Esophagus muscularis mucosa (tissue), 4 donors: ENCODE measurements at regions not wholly inside any gene's neighbourhood (a gene's known extent, or its start where the extent isn't known, plus 50 kb on each side); places are given as distances from the start of the nearest gene placed in this dataset.

Experiments used
- DNase-seq: peaks from one replicate; pipeline ENCODE4 v3.0.0-alpha.2; 2017; ENCODE audit errors: extremely low spot score
- H3K27ac ChIP-seq, 4 donors: fragments of 200-600 bp; sonication (generic); replicated peaks in 1 of 4; 1 replicate in 3 of 4; 2 replicates in 1 of 4; pipeline ENCODE4 v1.5.1; 2016 to 2019; ENCODE audit warnings: mild to moderate bottlenecking in 1 of 4
- H3K27me3 ChIP-seq, 4 donors: fragments of 200-600 bp; sonication (generic); one replicate each; pipeline versions ENCODE4 v1.5.1 to v1.6.0; 2016 to 2019
- H3K36me3 ChIP-seq, 4 donors: fragments of 200-600 bp; sonication (generic); one replicate each; pipeline ENCODE4 v1.5.1; 2016 to 2019
- H3K4me1 ChIP-seq, 4 donors: fragments of 200-600 bp; sonication (generic); one replicate each; pipeline ENCODE4 v1.5.1; 2016 to 2019
- H3K4me3 ChIP-seq, 4 donors: fragments of 200-600 bp; sonication (generic); 1 replicate in 2 of 4; 2 replicates in 2 of 4; pipeline ENCODE4 v1.5.1; 2016 to 2019; ENCODE audit warnings: mild to moderate bottlenecking in 4 of 4, moderate library complexity in 1 of 4
- H3K9me3 ChIP-seq, 4 donors: fragments of 200-600 bp; sonication (generic); 1 replicate in 3 of 4; 2 replicates in 1 of 4; pipeline ENCODE4 v1.5.1; 2016 to 2019
- EP300 ChIP-seq: sonication (generic); formaldehyde crosslinking; IDR thresholded peaks from one replicate; pipeline ENCODE4 v1.6.1; 2017; ENCODE audit warnings: antibody characterized with exemption
- POLR2A ChIP-seq: fragments of 450-650 bp; IDR thresholded peaks from one replicate; pipeline ENCODE4 v1.6.1; 2017; ENCODE audit warnings: antibody characterized with exemption, moderate library complexity, mild to moderate bottlenecking, low read depth
- POLR2AphosphoS5 ChIP-seq, 2 donors: sonication (generic); formaldehyde crosslinking; IDR thresholded peaks; one replicate each; pipeline ENCODE4 v1.6.1; 2017; ENCODE audit warnings: antibody characterized with exemption in 2 of 2
- WGBS: methylation state at CpG from one replicate; pipeline ENCODE4 v1.1.5; 2018; 5-methylcytosine and 5-hydroxymethylcytosine counted together
- intact Hi-C: fragments of 100-400 bp; cut with DNase I; formaldehyde crosslinking; loops from one replicate; pipeline ENCODE4 v1.15.1; 2023
- TF ChIP-seq, protein P1 (sequence below), 3 experiments: fragments of 200-600 bp in 2 of 3; fragments of 450-650 bp in 1 of 3; sonication (generic) in 2 of 3; IDR thresholded peaks; one replicate each; pipeline ENCODE4 v1.5.1; 2017 to 2019; ENCODE audit warnings: antibody characterized with exemption in 3 of 3, mild to moderate bottlenecking in 2 of 3, moderate library complexity in 1 of 3

DNA sequence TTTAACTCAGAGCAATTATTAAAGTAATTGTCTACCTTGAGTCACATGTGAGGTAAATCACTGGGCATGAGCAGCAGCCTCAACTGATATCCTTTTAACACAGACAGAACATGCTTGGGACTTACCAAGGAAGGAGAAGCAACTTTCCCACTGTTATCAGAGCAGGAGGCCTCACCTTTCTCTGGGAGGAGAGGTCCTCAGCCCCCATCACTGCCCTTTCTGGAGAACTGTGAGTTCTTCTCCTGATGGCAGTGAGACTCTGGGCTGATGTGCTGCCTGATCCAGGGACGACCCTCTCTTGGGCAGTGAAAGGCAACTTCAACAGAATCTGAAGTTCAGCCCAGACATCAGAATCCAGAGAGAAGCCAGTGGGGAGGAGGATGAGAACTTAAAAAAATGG is 343.4 kb upstream of the IRX1 start:
- no peaks in the 10 kb centered on the region for H3K4me1 ChIP-seq

DNA sequence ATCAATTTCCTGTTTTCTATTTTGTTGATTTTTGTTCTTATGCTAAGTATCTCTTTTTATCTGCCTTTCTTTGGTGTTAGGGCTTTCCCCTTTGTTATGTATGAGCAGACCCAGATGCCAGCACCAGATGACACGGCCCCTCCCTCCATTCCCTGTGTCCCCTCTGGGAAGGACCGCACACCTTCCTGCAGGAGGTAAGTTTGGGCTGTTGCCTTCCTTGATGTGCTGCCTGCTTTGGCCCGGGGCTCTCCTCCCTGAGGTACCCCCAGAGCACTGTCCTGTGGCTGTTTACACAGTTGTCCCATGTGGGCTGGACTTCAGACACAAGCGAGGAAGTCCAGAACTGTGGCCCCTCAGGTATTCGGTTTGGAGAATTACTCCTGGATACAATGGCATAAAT is 343.8 kb upstream of the IRX1 start:
- TF ChIP-seq, protein P1, sequence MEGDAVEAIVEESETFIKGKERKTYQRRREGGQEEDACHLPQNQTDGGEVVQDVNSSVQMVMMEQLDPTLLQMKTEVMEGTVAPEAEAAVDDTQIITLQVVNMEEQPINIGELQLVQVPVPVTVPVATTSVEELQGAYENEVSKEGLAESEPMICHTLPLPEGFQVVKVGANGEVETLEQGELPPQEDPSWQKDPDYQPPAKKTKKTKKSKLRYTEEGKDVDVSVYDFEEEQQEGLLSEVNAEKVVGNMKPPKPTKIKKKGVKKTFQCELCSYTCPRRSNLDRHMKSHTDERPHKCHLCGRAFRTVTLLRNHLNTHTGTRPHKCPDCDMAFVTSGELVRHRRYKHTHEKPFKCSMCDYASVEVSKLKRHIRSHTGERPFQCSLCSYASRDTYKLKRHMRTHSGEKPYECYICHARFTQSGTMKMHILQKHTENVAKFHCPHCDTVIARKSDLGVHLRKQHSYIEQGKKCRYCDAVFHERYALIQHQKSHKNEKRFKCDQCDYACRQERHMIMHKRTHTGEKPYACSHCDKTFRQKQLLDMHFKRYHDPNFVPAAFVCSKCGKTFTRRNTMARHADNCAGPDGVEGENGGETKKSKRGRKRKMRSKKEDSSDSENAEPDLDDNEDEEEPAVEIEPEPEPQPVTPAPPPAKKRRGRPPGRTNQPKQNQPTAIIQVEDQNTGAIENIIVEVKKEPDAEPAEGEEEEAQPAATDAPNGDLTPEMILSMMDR (IDR thresholded peaks at IDR 0.05), result no peak
- no peak for TF ChIP-seq POLR2AphosphoS5 (IDR thresholded peaks at IDR 0.05)
- TF ChIP-seq EP300, result no peak
- no peak for TF ChIP-seq POLR2A
- Histone ChIP-seq H3K4me3 (no peak overlapping the region), H3K27ac (no peak overlapping the region), H3K27me3 (peaks cover 0 to 14% (median 0%) of the 10 kb centered on the region in 4 donors), H3K4me1 (no peaks in the 10 kb centered on the region), H3K36me3 (no peaks in the 10 kb centered on the region), H3K9me3 (no peaks in the 10 kb centered on the region)
- 24% methylated on average over 4 of the region's 5 CpGs for WGBS
- peak; percentile 81 for DNase-seq
- intact Hi-C loops, result no loop called here

More for the DNA sequence above, 343.4 kb upstream of the IRX1 start:
- intact Hi-C loops, result no loop called here
- Histone ChIP-seq H3K36me3 (no peaks in the 10 kb centered on the region), H3K27me3 (peaks cover 0 to 14% (median 0%) of the 10 kb centered on the region in 4 donors), H3K9me3 (no peaks in the 10 kb centered on the region), H3K27ac (no peak overlapping the region), H3K4me3 (no peak overlapping the region)
- peak; percentile 85 for DNase-seq
- TF ChIP-seq POLR2A, result no peak
- TF ChIP-seq EP300, result no peak
- TF ChIP-seq POLR2AphosphoS5 (IDR thresholded peaks at IDR 0.05), result no peak
- TF ChIP-seq, protein P1 (IDR thresholded peaks at IDR 0.05), result no peak
- WGBS, result 83% methylated on average over 1 of the region's 1 CpG

DNA sequence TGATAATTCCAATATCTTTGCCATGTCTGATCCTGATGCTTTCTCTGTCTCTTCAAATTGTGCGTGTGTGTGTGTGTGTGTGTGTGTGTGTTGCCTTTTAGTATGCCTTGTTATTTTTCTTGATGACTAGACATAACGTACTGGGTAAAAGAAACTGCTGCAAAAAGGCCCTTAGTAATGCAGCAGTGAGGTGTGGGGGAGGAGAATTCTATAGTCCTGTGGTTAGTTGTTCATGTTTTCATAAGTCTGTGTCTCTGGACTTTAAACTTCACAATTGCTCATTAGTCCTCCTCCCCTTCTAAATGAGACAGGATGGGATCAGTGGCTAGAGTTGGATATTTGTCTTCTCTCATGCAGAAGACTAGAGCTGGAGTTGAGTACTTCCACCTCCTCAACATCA is 346.2 kb upstream of the IRX1 start:
- Histone ChIP-seq H3K4me3 (no peak overlapping the region), H3K9me3 (peaks cover 0 to 6% (median 2%) of the 10 kb centered on the region in 4 donors), H3K36me3 (no peaks in the 10 kb centered on the region), H3K27ac (no peak overlapping the region), H3K4me1 (no peaks in the 10 kb centered on the region), H3K27me3 (peaks cover 0 to 9% (median 0%) of the 10 kb centered on the region in 4 donors)
- intact Hi-C loops, result no loop called here
- DNase-seq, result peak; percentile 79
- TF ChIP-seq POLR2AphosphoS5 (IDR thresholded peaks at IDR 0.05), result no peak
- no peak for TF ChIP-seq EP300
- TF ChIP-seq POLR2A, result no peak
- TF ChIP-seq, protein P1 (IDR thresholded peaks at IDR 0.05), result no peak
- WGBS, result 74% methylated on average over 2 of the region's 2 CpGs

DNA sequence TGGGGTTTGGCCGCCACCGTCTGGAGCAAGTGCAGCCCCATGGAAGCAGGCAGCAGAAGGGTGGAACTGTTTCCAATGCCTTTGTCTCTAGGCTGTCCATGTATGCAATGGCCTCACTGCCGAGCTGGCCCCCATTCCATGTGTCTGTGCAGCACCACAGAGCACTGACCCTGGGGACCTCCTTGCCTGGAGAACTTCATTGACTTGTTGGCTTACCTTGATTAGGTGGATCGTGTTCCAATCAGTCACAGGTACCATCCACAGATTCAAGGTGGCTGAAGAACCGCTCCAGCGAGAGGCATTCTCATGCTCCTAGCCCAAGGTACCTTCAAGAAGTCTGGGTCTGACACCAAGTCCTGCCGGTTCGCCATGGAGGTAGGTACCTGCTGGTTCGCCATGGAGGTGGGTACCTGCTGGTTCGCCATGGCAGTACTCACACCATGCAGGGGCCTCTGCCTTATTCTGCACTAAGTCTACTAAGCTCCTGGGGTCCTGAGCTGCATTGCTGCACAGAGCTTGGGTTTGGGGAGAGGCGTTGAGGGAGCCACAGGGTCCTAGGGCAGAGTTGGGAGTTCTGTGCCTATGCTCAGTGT is 358.3 kb upstream of the IRX1 start:
- H3K4me1 ChIP-seq, result no peaks in the 10 kb centered on the region
- no peaks in the 10 kb centered on the region for H3K27me3 ChIP-seq
- no peaks in the 10 kb centered on the region for H3K36me3 ChIP-seq
- H3K9me3 ChIP-seq, result peaks cover 0 to 4% (median 0%) of the 10 kb centered on the region in 4 donors
- no peak overlapping the region for H3K27ac ChIP-seq
- 82% methylated on average over 5 of the region's 11 CpGs for WGBS
- TF ChIP-seq, protein P1 (IDR thresholded peaks at IDR 0.05), result no peak
- intact Hi-C loops, result no loop called here
- H3K4me3 ChIP-seq, result no peak overlapping the region
- DNase-seq, result peak; percentile 86

DNA sequence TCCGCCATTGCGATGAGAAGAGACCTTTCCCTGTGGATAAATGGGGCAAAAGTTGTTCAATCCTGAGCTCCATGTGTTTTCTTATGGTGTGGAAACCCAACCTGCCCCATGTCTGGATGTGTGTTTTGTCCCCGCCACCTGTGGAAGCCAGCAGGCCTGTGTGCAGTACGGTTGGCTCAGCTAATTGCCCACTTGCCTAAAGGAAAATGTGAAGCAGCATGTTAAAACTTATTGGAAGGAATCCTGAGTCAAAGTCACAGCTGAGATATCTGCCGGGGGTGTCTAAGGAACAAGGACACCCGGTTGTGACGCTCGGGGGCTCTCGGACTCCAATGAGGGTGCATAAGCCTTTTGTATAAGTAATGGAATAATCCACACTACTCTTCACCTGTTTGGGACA is 361.1 kb upstream of the IRX1 start:
- no peak overlapping the region for H3K27ac ChIP-seq
- no peaks in the 10 kb centered on the region for H3K36me3 ChIP-seq
- no peak overlapping the region for H3K4me3 ChIP-seq
- no peak for TF ChIP-seq POLR2A
- no peak for TF ChIP-seq EP300
- no peak for TF ChIP-seq POLR2AphosphoS5 (IDR thresholded peaks at IDR 0.05)
- TF ChIP-seq, protein P1 (IDR thresholded peaks at IDR 0.05), result no peak
- DNase-seq, result peak; percentile 86
- H3K4me1 ChIP-seq, result no peaks in the 10 kb centered on the region
- no peaks in the 10 kb centered on the region for H3K27me3 ChIP-seq
- 93% methylated on average over 9 of the region's 9 CpGs for WGBS
- H3K9me3 ChIP-seq, result no peaks in the 10 kb centered on the region
- intact Hi-C loops, result no loop called here
